Cardiac fibroblast (primary cell): ENCODE measurements at regions not wholly inside any gene's neighbourhood (a gene's known extent, or its start where the extent isn't known, plus 50 kb on each side); places are given as distances from the start of the nearest gene placed in this dataset.

Experiments used
- DNase-seq, 2 donors: peaks; one replicate each; pipeline versions ENCODE4 v3.0.0 to v3.0.0-alpha.2; 2010; ENCODE audit warnings: low read depth in 2 of 2
- H3K4me3 ChIP-seq, 2 donors: replicated peaks in 1 of 2; 1 replicate in 1 of 2; 2 replicates in 1 of 2; pipeline ENCODE4 v1.5.1; 2011; ENCODE audit warnings: low read depth in 2 of 2, low read length in 2 of 2, mild to moderate bottlenecking in 2 of 2, moderate library complexity in 1 of 2
- TF ChIP-seq, protein P1 (sequence below): IDR thresholded peaks from one replicate; pipeline ENCODE4 v1.5.1; 2011; ENCODE audit warnings: low read depth, mild to moderate bottlenecking, low read length, inconsistent platforms

DNA sequence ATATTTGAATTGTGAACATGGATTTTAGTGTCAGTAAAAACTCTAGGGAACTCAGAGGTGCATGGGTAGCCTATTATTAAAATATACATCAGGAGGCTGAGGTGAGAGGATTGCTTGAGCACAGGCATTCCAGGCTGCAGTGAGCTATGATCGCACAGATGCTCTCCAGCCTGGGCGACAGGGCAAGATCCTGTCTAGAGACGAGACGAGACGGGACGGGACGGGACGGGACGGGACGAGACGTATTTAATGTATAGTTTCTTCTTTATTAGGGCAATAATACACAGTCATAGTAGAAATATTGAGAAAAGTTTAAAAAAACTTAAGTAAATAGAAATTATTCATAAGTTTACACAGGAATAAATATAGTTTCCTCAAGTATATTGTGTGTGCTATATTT is 89.3 kb downstream of the DIPK2A start:
- H3K4me3 ChIP-seq, result no peak overlapping the region
- no peak for DNase-seq
- TF ChIP-seq, protein P1, sequence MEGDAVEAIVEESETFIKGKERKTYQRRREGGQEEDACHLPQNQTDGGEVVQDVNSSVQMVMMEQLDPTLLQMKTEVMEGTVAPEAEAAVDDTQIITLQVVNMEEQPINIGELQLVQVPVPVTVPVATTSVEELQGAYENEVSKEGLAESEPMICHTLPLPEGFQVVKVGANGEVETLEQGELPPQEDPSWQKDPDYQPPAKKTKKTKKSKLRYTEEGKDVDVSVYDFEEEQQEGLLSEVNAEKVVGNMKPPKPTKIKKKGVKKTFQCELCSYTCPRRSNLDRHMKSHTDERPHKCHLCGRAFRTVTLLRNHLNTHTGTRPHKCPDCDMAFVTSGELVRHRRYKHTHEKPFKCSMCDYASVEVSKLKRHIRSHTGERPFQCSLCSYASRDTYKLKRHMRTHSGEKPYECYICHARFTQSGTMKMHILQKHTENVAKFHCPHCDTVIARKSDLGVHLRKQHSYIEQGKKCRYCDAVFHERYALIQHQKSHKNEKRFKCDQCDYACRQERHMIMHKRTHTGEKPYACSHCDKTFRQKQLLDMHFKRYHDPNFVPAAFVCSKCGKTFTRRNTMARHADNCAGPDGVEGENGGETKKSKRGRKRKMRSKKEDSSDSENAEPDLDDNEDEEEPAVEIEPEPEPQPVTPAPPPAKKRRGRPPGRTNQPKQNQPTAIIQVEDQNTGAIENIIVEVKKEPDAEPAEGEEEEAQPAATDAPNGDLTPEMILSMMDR, result no peak

DNA sequence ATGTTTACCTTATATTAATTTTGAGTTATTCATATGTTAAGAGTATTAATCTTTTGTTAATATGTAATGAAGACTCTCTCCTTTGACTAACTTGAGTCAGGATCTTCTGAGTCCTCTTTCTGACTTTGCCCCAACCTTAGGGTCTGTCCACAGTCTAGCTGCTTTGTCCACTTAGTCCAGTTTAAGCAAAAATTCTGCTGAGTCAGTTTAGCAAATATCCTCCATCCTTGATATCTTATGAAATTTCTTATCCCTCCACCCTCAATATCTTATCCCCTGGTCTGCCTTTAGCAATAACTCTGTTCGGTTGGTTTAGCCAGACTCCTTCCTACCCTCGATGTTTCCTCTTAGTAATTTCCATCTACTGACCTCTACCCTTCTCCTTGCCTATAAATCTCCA is 91.7 kb downstream of the DIPK2A start:
- DNase-seq, result no peak
- H3K4me3 ChIP-seq, result no peak overlapping the region
- TF ChIP-seq, protein P1, result no peak

DNA sequence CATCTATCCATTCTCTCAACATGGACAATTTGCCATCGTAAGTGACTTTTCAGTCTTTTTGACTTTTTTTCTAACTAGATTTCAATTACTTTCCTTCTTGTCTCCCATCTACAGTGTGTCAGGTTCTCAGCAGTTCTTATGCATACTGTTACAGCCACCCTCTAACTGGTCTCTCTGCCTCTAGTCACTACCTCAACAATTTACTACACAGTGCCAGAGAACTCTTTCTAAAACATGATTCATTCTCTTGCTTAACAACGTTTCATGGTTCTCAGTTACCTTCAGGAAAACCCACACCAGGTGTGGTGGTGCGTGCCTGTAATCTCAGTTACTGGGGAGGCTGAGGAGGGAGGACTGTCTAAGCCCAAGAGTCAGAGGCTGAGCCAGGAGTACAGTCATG is 95.4 kb downstream of the DIPK2A start:
- DNase-seq, result no peak
- no peak overlapping the region for H3K4me3 ChIP-seq
- TF ChIP-seq, protein P1, result no peak

DNA sequence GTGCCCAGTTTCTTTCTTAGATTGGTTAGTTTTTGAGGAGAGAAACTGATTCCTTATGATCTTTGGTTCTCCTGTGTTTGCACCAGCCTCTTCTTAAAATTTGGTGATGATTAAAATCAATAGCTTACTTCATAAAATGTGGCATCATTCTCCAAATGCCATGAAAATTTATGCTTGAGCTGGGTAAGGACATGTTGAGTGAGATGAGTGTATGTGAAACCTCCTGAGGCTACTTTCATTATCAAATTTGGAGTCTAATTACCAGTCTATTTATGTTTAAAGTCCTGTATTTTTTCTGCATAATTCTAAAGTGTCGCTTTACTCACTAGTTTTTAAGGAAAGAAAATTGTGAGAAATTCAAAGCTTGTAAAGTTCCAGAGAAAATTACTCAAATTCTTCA is 102.1 kb downstream of the DIPK2A start:
- DNase-seq, result no peak
- TF ChIP-seq, protein P1, result no peak
- no peak overlapping the region for H3K4me3 ChIP-seq

DNA sequence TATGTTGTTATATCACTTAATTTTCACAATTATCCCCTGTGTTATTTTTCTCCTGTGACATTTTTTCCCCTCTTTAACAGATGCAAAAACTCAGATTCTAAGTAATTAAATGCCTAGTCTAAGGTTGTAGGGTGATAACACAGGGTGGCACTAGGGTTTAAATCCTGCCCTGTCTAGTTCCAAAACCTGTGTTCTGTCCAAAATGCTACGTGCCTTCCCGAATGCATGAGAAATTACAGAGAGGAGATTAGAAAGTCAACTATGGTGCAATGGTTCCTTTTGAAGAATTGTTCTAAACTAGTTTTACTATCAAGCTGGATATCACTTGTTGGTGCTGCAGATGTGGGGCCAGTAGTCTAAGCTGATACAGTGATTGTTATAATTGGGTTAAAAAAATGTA is 108.0 kb downstream of the DIPK2A start:
- H3K4me3 ChIP-seq, result no peak overlapping the region
- TF ChIP-seq, protein P1, result no peak
- DNase-seq, result no peak

DNA sequence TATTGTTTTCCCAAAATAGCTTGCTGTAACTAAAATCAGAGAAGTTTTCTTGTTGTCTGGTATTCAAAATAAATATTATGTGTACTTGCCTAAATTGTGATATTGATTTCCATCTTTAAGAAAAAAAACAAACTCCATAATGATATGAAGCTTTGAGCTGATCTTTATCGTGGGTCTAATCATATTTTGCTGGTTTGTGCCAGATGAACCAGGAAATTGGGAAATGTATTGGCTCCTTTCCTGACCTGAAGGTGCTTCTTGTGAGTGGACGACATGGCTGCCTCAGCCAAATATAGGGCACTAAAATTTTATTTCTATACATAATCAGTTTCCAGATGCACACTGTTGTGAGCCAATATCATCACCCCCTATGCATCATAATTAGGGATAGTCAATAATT is 113.3 kb downstream of the DIPK2A start:
- TF ChIP-seq, protein P1, result no peak
- H3K4me3 ChIP-seq, result no peak overlapping the region
- DNase-seq, result no peak

DNA sequence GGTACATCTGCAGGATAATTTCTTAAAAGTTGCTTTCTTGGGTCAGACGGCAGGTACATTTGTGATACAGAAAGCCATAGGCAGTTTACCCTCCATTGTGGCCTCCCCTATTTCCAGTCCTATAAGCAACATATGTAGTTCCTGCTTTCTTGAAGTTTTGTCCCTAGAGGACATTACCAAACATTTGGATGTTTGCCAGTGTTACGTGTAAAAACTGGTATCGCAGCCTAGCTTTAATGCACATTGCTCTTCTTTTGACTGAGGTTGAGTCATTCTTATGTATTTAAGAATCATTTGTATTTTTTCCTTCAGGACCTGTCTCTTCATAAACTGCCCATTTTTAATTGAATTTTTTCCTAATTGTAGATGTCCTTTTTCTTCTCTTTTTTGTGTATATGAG is 114.3 kb downstream of the DIPK2A start:
- TF ChIP-seq, protein P1, result no peak
- peak; percentile 69 to 92 for DNase-seq
- no peak overlapping the region for H3K4me3 ChIP-seq
